Astrocyte (in vitro differentiated cells and primary cell): ENCODE measurements at regions not wholly inside any gene's neighbourhood (a gene's known extent, or its start where the extent isn't known, plus 50 kb on each side); places are given as distances from the start of the nearest gene placed in this dataset.
A peak's percentile ranks its signal among the peaks of the same experiment; 100 is the strongest.
"Not testable (repeated sequence)": the region's sequence is repeated elsewhere in the genome, so short reads cannot be mapped to it uniquely, and the experiment has no call there.

ENCODE experiments used
- DNase-seq: peaks from one replicate; pipeline ENCODE4 v3.0.0-alpha.2; 2010; ENCODE audit warnings: low read depth
- FAIRE-seq: peaks from 2 replicates; lab custom pipeline; 2011; peaks lifted over from hg19 to GRCh38; lab: Jason Lieb, UNC
- H2AFZ ChIP-seq: 2 replicates; pipeline ENCODE4 v1.6.0; 2012; ENCODE audit warnings: low read depth, low read length, inconsistent platforms
- H3K27ac ChIP-seq: 2 replicates; pipeline ENCODE4 v1.5.1; 2011; ENCODE audit warnings: low read depth, low read length, inconsistent platforms
- H3K27me3 ChIP-seq: 2 replicates; pipeline ENCODE4 v1.6.0; 2011; ENCODE audit warnings: low read length, inconsistent platforms; ENCODE audit not compliant: insufficient read depth
- H3K36me3 ChIP-seq: 2 replicates; pipeline ENCODE4 v1.5.1; 2011; ENCODE audit warnings: low read length, inconsistent platforms; ENCODE audit not compliant: insufficient read depth
- H3K4me1 ChIP-seq: 2 replicates; pipeline ENCODE4 v1.5.1; 2011; ENCODE audit warnings: low read length, inconsistent platforms; ENCODE audit not compliant: insufficient read depth
- H3K4me2 ChIP-seq: 2 replicates; pipeline ENCODE4 v1.6.0; 2012; ENCODE audit warnings: low read length, inconsistent platforms
- H3K4me3 ChIP-seq: 2 replicates; pipeline ENCODE4 v1.5.1; 2011; ENCODE audit warnings: low read depth, mild to moderate bottlenecking, low read length, inconsistent platforms; ENCODE audit not compliant: insufficient read depth
- H3K79me2 ChIP-seq: 2 replicates; pipeline ENCODE4 v1.6.0; 2012; ENCODE audit warnings: mild to moderate bottlenecking, low read length, inconsistent platforms; ENCODE audit not compliant: insufficient read depth
- H3K9ac ChIP-seq: 2 replicates; pipeline ENCODE4 v1.6.0; 2012; ENCODE audit warnings: mild to moderate bottlenecking, low read length, inconsistent platforms
- H3K9me3 ChIP-seq: 2 replicates; pipeline ENCODE4 v1.5.1; 2012; ENCODE audit warnings: low read depth, mild to moderate bottlenecking, low read length, inconsistent platforms; ENCODE audit not compliant: insufficient read depth
- H4K20me1 ChIP-seq: 2 replicates; pipeline ENCODE4 v1.6.0; 2012; ENCODE audit warnings: low read length, inconsistent platforms; ENCODE audit not compliant: insufficient read depth
- H3K27ac Mint-ChIP-seq: one replicate; pipeline ENCODE4 v1.8.0; 2021; ENCODE audit warnings: mild to moderate bottlenecking, mixed read lengths; ENCODE audit not compliant: unreplicated experiment
- H3K27me3 Mint-ChIP-seq: one replicate; pipeline ENCODE4 v1.8.0; 2021; ENCODE audit warnings: low read depth, mixed read lengths; ENCODE audit not compliant: unreplicated experiment
- H3K36me3 Mint-ChIP-seq: one replicate; pipeline ENCODE4 v1.8.0; 2021; ENCODE audit warnings: low read depth, mixed read lengths; ENCODE audit not compliant: unreplicated experiment
- H3K4me1 Mint-ChIP-seq: one replicate; pipeline ENCODE4 v1.8.0; 2021; ENCODE audit warnings: low read depth, mixed read lengths; ENCODE audit not compliant: unreplicated experiment
- H3K4me3 Mint-ChIP-seq: one replicate; pipeline ENCODE4 v1.8.0; 2021; ENCODE audit warnings: mild to moderate bottlenecking, moderate library complexity, mixed read lengths; ENCODE audit not compliant: unreplicated experiment
- H3K9me3 Mint-ChIP-seq: one replicate; pipeline ENCODE4 v1.8.0; 2021; ENCODE audit warnings: mild to moderate bottlenecking, mixed read lengths; ENCODE audit not compliant: unreplicated experiment

- not testable (repeated sequence) for H3K9ac ChIP-seq, H3K9me3 Mint-ChIP-seq, FAIRE-seq, H3K4me3 ChIP-seq, H3K79me2 ChIP-seq, H3K27me3 Mint-ChIP-seq, H3K27ac ChIP-seq, H3K27me3 ChIP-seq, H3K9me3 ChIP-seq, DNase-seq, H3K4me1 Mint-ChIP-seq, H3K4me2 ChIP-seq, H3K36me3 ChIP-seq, H3K4me3 Mint-ChIP-seq, H3K4me1 ChIP-seq, H2AFZ ChIP-seq, H3K27ac Mint-ChIP-seq, H4K20me1 ChIP-seq, H3K36me3 Mint-ChIP-seq
Measured at GRCh38 chr2:87439617-87440204, 308.2 kb upstream of the PLGLB2 start.

GRCh38 chr2:87440650-87441049, 307.2 kb upstream of the PLGLB2 start:
- FAIRE-seq, H3K36me3 ChIP-seq, H3K27ac ChIP-seq, H3K9ac ChIP-seq, H3K4me1 ChIP-seq, DNase-seq, H4K20me1 ChIP-seq, H3K4me3 ChIP-seq, H3K9me3 ChIP-seq, H3K9me3 Mint-ChIP-seq, H3K4me2 ChIP-seq, H3K27ac Mint-ChIP-seq, H2AFZ ChIP-seq, H3K79me2 ChIP-seq, H3K27me3 Mint-ChIP-seq, H3K27me3 ChIP-seq, H3K4me3 Mint-ChIP-seq, H3K36me3 Mint-ChIP-seq, H3K4me1 Mint-ChIP-seq: not testable (repeated sequence)

- not testable (repeated sequence) for H3K9ac ChIP-seq, FAIRE-seq, DNase-seq
Measured at GRCh38 chr2:87441375-87441774, 306.5 kb upstream of the PLGLB2 start.

GRCh38 chr2:87442983-87443577, 304.8 kb upstream of the PLGLB2 start:
- not testable (repeated sequence) for H3K4me2 ChIP-seq, H3K4me3 ChIP-seq, H3K27me3 Mint-ChIP-seq, H3K4me3 Mint-ChIP-seq, DNase-seq, H3K27ac ChIP-seq, H3K79me2 ChIP-seq, H3K9me3 ChIP-seq, H3K36me3 ChIP-seq, H3K36me3 Mint-ChIP-seq, H3K27ac Mint-ChIP-seq, FAIRE-seq, H3K9me3 Mint-ChIP-seq, H3K4me1 ChIP-seq, H3K9ac ChIP-seq, H3K4me1 Mint-ChIP-seq, H2AFZ ChIP-seq, H4K20me1 ChIP-seq, H3K27me3 ChIP-seq

More at GRCh38 chr2:87441375-87441774, 306.5 kb upstream of the PLGLB2 start:
- not testable (repeated sequence) for H3K36me3 ChIP-seq, H3K4me3 Mint-ChIP-seq, H3K36me3 Mint-ChIP-seq, H3K4me1 ChIP-seq, H3K4me3 ChIP-seq, H3K79me2 ChIP-seq, H3K27me3 ChIP-seq, H3K27ac Mint-ChIP-seq, H4K20me1 ChIP-seq, H3K4me2 ChIP-seq, H3K27me3 Mint-ChIP-seq, H3K27ac ChIP-seq, H3K9me3 ChIP-seq, H2AFZ ChIP-seq, H3K4me1 Mint-ChIP-seq, H3K9me3 Mint-ChIP-seq

- H3K36me3 Mint-ChIP-seq, H3K4me2 ChIP-seq, H3K4me1 Mint-ChIP-seq, H3K4me1 ChIP-seq, H3K27me3 Mint-ChIP-seq, H3K9ac ChIP-seq, H3K9me3 Mint-ChIP-seq, H3K27me3 ChIP-seq, H3K4me3 ChIP-seq, H4K20me1 ChIP-seq, H3K27ac Mint-ChIP-seq, H2AFZ ChIP-seq, H3K9me3 ChIP-seq, H3K79me2 ChIP-seq, FAIRE-seq, DNase-seq, H3K27ac ChIP-seq, H3K36me3 ChIP-seq: not testable (repeated sequence)
- peak overlapping the region; percentile 12 for H3K4me3 Mint-ChIP-seq
Measured at GRCh38 chr2:87444951-87445350, 302.9 kb upstream of the PLGLB2 start.

GRCh38 chr2:87445613-87446312, 302.1 kb upstream of the PLGLB2 start:
- H3K9ac ChIP-seq, result peak overlapping the region; percentile 71
- H3K79me2 ChIP-seq, H3K4me1 ChIP-seq, H3K9me3 ChIP-seq, H3K36me3 Mint-ChIP-seq, DNase-seq, H4K20me1 ChIP-seq, H3K27me3 ChIP-seq, H3K4me3 Mint-ChIP-seq, H3K9me3 Mint-ChIP-seq, H3K27me3 Mint-ChIP-seq, H2AFZ ChIP-seq, H3K4me1 Mint-ChIP-seq, H3K36me3 ChIP-seq, H3K4me3 ChIP-seq: not testable (repeated sequence)
- H3K4me2 ChIP-seq, result peak overlapping the region; percentile 26
- H3K27ac ChIP-seq, result peak overlapping the region; percentile 92
- peak; percentile 76 for FAIRE-seq
- H3K27ac Mint-ChIP-seq, result peak overlapping the region; percentile 67
